GM23338 (cell line): ENCODE measurements at regions not wholly inside any gene's neighbourhood (a gene's known extent, or its start where the extent isn't known, plus 50 kb on each side); places are given as distances from the start of the nearest gene placed in this dataset.
A peak's percentile ranks its signal among the peaks of the same experiment; 100 is the strongest.

Experiments
- ATAC-seq: fragments of 200-7000 bp; cut with Tn5 transposase; 3 replicates; pipeline ENCODE4 v1.9.1; 2020
- DNase-seq: peaks from one replicate; pipeline ENCODE4 v3.0.0-alpha.2; 2015; ENCODE audit warnings: low spot score
- H2AFZ ChIP-seq: fragments of 200-600 bp; sonication (generic); 2 replicates; pipeline ENCODE4 v1.8.0; 2016; ENCODE audit warnings: antibody characterized with exemption, mild to moderate bottlenecking, moderate library complexity
- H3F3A ChIP-seq: fragments of 200-600 bp; sonication (generic); replicated peaks from 2 replicates; pipeline ENCODE4 v1.8.0; 2017; ENCODE audit warnings: antibody characterized with exemption, mixed run types, low read depth
- H3K27ac ChIP-seq: fragments of 200-600 bp; sonication (generic); 2 replicates; pipeline ENCODE4 v1.6.1; 2016; ENCODE audit warnings: low read depth
- H3K27me3 ChIP-seq: fragments of 200-600 bp; sonication (generic); 2 replicates; pipeline ENCODE4 v1.8.0; 2016; ENCODE audit warnings: mild to moderate bottlenecking, mixed run types, moderate library complexity; ENCODE audit not compliant: insufficient read depth
- H3K36me3 ChIP-seq: fragments of 200-600 bp; sonication (generic); 2 replicates; pipeline ENCODE4 v1.8.0; 2016; ENCODE audit warnings: mild to moderate bottlenecking; ENCODE audit not compliant: insufficient read depth
- H3K4me1 ChIP-seq: fragments of 200-600 bp; sonication (generic); 2 replicates; pipeline ENCODE4 v1.8.0; 2016; ENCODE audit warnings: mild to moderate bottlenecking, moderate library complexity; ENCODE audit not compliant: insufficient read depth
- H3K4me2 ChIP-seq: fragments of 200-600 bp; sonication (generic); 2 replicates; pipeline ENCODE4 v1.7.1; 2017; ENCODE audit warnings: mixed run types
- H3K4me3 ChIP-seq: fragments of 200-600 bp; sonication (generic); 2 replicates; pipeline ENCODE4 v1.6.1; 2016; ENCODE audit warnings: mixed run types
- H3K79me2 ChIP-seq: fragments of 200-600 bp; sonication (generic); replicated peaks from 2 replicates; pipeline ENCODE4 v1.8.0; 2017; ENCODE audit warnings: mild to moderate bottlenecking; ENCODE audit not compliant: insufficient read depth
- H3K9me2 ChIP-seq: fragments of 200-600 bp; sonication (generic); 2 replicates; pipeline ENCODE4 v1.8.0; 2017; ENCODE audit not compliant: insufficient read depth
- H4K20me1 ChIP-seq: fragments of 200-600 bp; sonication (generic); replicated peaks from 2 replicates; pipeline ENCODE4 v1.8.0; 2017; ENCODE audit warnings: mild to moderate bottlenecking; ENCODE audit not compliant: insufficient read depth
- H3K27ac Mint-ChIP-seq: 2 replicates; pipeline ENCODE4 v1.8.0; 2020; ENCODE audit warnings: inconsistent platforms, mild to moderate bottlenecking, moderate library complexity, mixed read lengths
- H3K27me3 Mint-ChIP-seq: 3 replicates; pipeline ENCODE4 v1.8.0; 2022; ENCODE audit warnings: low read depth, mild to moderate bottlenecking, moderate library complexity, mixed read lengths, inconsistent platforms; ENCODE audit not compliant: insufficient read depth, poor library complexity
- H3K36me3 Mint-ChIP-seq: 3 replicates; pipeline ENCODE4 v1.8.0; 2021; ENCODE audit warnings: low read depth, mild to moderate bottlenecking, inconsistent platforms, moderate library complexity, mixed read lengths
- H3K4me1 Mint-ChIP-seq: 3 replicates; pipeline ENCODE4 v1.8.0; 2020; ENCODE audit warnings: mild to moderate bottlenecking, inconsistent platforms, mixed read lengths
- H3K4me3 Mint-ChIP-seq: 3 replicates; pipeline ENCODE4 v1.8.0; 2021; ENCODE audit warnings: moderate library complexity, mild to moderate bottlenecking, inconsistent platforms, mixed read lengths
- H3K9me3 Mint-ChIP-seq: 3 replicates; pipeline ENCODE4 v1.8.0; 2020; ENCODE audit warnings: moderate library complexity, mild to moderate bottlenecking, inconsistent platforms, mixed read lengths
- CTCF ChIP-seq, 2 experiments: fragments of 200-600 bp in 1 of 2; sonication (generic) in 1 of 2; conservative IDR thresholded peaks; 2 replicates each; pipeline versions ENCODE4 v1.5.1 to v1.6.1; 2016 to 2017; ENCODE audit warnings: antibody characterized with exemption in 2 of 2, low read depth in 2 of 2, mild to moderate bottlenecking in 2 of 2, moderate library complexity in 1 of 2
- EZH2 ChIP-seq: fragments of 200-600 bp; sonication (generic); IDR thresholded peaks from one replicate; pipeline ENCODE4 v1.8.0; 2017; ENCODE audit warnings: antibody characterized with exemption, mild to moderate bottlenecking, low read depth; ENCODE audit not compliant: unreplicated experiment
- EZH2phosphoT487 ChIP-seq: fragments of 200-600 bp; sonication (generic); IDR thresholded peaks from one replicate; pipeline ENCODE4 v1.8.1; 2018; ENCODE audit warnings: antibody characterized with exemption; ENCODE audit not compliant: unreplicated experiment
- POLR2AphosphoS5 ChIP-seq: IDR thresholded peaks from 2 replicates; pipeline ENCODE4 v1.6.1; 2016; ENCODE audit warnings: antibody characterized with exemption, low read depth
- STAT1 ChIP-seq: IDR thresholded peaks from one replicate; pipeline ENCODE4 v1.6.1; 2016; ENCODE audit warnings: antibody characterized with exemption; ENCODE audit not compliant: unreplicated experiment
- ZNF114 ChIP-seq: fragments of 250-450 bp; sonication (Bioruptor Pico); IDR thresholded peaks from 2 replicates; pipeline ENCODE4 v1.5.0; 2020; ENCODE audit warnings: mild to moderate bottlenecking, moderate library complexity
- ZNF331 ChIP-seq: fragments of 250-450 bp; sonication (Bioruptor Pico); IDR thresholded peaks from 2 replicates; pipeline ENCODE4 v1.5.0; 2020; ENCODE audit warnings: low read depth, mild to moderate bottlenecking, moderate library complexity
- TF ChIP-seq, protein P1 (sequence below): IDR thresholded peaks from 2 replicates; pipeline ENCODE4 v1.6.1; 2016; ENCODE audit warnings: antibody characterized with exemption
- TF ChIP-seq, protein P2 (sequence below): fragments of 250-450 bp; sonication (Bioruptor Pico); IDR thresholded peaks from 2 replicates; pipeline ENCODE4 v1.5.0; 2020; ENCODE audit warnings: mild to moderate bottlenecking, moderate library complexity

DNA sequence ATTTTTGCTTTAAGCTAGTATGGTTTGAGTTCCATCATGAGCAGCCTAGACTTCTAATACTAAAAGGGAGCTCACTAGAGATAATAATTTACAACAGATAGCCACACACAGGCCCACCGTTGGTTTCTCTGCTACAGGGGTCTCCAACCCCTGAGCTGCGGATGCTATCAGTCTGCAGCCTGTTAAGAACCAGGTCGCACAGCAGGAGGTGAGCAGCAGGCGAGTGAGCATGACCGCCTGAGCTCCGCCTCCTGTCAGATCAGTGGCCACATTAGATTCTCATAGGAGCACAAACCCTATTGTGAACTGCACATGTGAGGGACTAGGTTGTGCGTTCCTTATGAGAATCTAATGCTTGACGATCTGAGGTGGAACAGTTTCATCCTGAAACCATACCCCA is 150.6 kb downstream of the HRH4 start:
- Histone ChIP-seq H3K79me2 (no peaks in the 10 kb centered on the region), H3K4me2 (no peak overlapping the region), H3K27me3 (no peaks in the 10 kb centered on the region), H3K9me2 (peaks cover 2% of the 10 kb centered on the region; the same call in 1 of the 2 replicates), H3F3A (no peaks in the 10 kb centered on the region), H2AFZ (peak overlapping the region; percentile 72; the same call in 1 of the 2 replicates), H3K4me1 (0 out of 2 replicates have a peak, but pooled peaks cover 4% of the 10 kb centered on the region), H4K20me1 (no peaks in the 10 kb centered on the region), H3K4me3 (no peak overlapping the region), H3K36me3 (no peaks in the 10 kb centered on the region), H3K27ac (no peak overlapping the region)
- DNase-seq (peak; percentile 56), ATAC-seq (peak; percentile 61)
- no peaks in the 10 kb centered on the region; the same call in 1 of the 3 replicates for H3K4me1 Mint-ChIP-seq
- TF ChIP-seq, protein P1, sequence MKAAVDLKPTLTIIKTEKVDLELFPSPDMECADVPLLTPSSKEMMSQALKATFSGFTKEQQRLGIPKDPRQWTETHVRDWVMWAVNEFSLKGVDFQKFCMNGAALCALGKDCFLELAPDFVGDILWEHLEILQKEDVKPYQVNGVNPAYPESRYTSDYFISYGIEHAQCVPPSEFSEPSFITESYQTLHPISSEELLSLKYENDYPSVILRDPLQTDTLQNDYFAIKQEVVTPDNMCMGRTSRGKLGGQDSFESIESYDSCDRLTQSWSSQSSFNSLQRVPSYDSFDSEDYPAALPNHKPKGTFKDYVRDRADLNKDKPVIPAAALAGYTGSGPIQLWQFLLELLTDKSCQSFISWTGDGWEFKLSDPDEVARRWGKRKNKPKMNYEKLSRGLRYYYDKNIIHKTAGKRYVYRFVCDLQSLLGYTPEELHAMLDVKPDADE, result no peak
- TF ChIP-seq POLR2AphosphoS5 (no peak), EZH2phosphoT487 (no peak), CTCF (conservative IDR thresholded peaks at IDR 0.05; ENCODE audit: low read depth in 2 of 2) (no peak), ZNF114 (CRISPR knock-in tag) (no peak), EZH2 (no peak), STAT1 (no peak), ZNF331 (no peak)
- TF ChIP-seq, protein P2, sequence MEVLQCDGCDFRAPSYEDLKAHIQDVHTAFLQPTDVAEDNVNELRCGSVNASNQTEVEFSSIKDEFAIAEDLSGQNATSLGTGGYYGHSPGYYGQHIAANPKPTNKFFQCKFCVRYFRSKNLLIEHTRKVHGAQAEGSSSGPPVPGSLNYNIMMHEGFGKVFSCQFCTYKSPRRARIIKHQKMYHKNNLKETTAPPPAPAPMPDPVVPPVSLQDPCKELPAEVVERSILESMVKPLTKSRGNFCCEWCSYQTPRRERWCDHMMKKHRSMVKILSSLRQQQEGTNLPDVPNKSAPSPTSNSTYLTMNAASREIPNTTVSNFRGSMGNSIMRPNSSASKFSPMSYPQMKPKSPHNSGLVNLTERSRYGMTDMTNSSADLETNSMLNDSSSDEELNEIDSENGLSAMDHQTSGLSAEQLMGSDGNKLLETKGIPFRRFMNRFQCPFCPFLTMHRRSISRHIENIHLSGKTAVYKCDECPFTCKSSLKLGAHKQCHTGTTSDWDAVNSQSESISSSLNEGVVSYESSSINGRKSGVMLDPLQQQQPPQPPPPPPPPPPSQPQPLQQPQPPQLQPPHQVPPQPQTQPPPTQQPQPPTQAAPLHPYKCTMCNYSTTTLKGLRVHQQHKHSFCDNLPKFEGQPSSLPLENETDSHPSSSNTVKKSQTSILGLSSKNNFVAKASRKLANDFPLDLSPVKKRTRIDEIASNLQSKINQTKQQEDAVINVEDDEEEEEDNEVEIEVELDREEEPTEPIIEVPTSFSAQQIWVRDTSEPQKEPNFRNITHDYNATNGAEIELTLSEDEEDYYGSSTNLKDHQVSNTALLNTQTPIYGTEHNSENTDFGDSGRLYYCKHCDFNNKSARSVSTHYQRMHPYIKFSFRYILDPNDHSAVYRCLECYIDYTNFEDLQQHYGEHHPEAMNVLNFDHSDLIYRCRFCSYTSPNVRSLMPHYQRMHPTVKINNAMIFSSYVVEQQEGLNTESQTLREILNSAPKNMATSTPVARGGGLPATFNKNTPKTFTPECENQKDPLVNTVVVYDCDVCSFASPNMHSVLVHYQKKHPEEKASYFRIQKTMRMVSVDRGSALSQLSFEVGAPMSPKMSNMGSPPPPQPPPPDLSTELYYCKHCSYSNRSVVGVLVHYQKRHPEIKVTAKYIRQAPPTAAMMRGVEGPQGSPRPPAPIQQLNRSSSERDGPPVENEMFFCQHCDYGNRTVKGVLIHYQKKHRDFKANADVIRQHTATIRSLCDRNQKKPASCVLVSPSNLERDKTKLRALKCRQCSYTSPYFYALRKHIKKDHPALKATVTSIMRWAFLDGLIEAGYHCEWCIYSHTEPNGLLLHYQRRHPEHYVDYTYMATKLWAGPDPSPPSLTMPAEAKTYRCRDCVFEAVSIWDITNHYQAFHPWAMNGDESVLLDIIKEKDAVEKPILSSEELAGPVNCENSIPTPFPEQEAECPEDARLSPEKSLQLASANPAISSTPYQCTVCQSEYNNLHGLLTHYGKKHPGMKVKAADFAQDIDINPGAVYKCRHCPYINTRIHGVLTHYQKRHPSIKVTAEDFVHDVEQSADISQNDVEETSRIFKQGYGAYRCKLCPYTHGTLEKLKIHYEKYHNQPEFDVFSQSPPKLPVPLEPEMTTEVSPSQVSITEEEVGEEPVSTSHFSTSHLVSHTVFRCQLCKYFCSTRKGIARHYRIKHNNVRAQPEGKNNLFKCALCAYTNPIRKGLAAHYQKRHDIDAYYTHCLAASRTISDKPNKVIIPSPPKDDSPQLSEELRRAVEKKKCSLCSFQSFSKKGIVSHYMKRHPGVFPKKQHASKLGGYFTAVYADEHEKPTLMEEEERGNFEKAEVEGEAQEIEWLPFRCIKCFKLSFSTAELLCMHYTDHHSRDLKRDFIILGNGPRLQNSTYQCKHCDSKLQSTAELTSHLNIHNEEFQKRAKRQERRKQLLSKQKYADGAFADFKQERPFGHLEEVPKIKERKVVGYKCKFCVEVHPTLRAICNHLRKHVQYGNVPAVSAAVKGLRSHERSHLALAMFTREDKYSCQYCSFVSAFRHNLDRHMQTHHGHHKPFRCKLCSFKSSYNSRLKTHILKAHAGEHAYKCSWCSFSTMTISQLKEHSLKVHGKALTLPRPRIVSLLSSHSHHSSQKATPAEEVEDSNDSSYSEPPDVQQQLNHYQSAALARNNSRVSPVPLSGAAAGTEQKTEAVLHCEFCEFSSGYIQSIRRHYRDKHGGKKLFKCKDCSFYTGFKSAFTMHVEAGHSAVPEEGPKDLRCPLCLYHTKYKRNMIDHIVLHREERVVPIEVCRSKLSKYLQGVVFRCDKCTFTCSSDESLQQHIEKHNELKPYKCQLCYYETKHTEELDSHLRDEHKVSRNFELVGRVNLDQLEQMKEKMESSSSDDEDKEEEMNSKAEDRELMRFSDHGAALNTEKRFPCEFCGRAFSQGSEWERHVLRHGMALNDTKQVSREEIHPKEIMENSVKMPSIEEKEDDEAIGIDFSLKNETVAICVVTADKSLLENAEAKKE (CRISPR knock-in tag), result no peak
- H3K27me3 Mint-ChIP-seq, result peaks cover 2% of the 10 kb centered on the region
- H3K36me3 Mint-ChIP-seq, result no peaks in the 10 kb centered on the region
- H3K9me3 Mint-ChIP-seq, result no peaks in the 10 kb centered on the region
- no peak overlapping the region for H3K4me3 Mint-ChIP-seq
- no peak overlapping the region for H3K27ac Mint-ChIP-seq
